Hepatocyte (in vitro differentiated cells): ENCODE measurements at regions not wholly inside any gene's neighbourhood (a gene's known extent, or its start where the extent isn't known, plus 50 kb on each side); places are given as distances from the start of the nearest gene placed in this dataset.

Experiments
- CTCF ChIP-seq: fragments of 200-600 bp; sonication (generic); IDR thresholded peaks from 2 replicates; pipeline ENCODE4 v1.5.1; 2016; ENCODE audit warnings: antibody characterized with exemption, mild to moderate bottlenecking; ENCODE audit not compliant: poor library complexity
- EZH2 ChIP-seq: fragments of 200-600 bp; sonication (generic); IDR thresholded peaks from 2 replicates; pipeline ENCODE4 v1.6.1; 2016; ENCODE audit warnings: antibody characterized with exemption, mild to moderate bottlenecking, borderline replicate concordance
- EZH2phosphoT487 ChIP-seq: fragments of 200-600 bp; sonication (generic); IDR thresholded peaks from one replicate; pipeline ENCODE4 v1.6.1; 2018; ENCODE audit warnings: antibody characterized with exemption, mild to moderate bottlenecking, low read depth, moderate library complexity; ENCODE audit not compliant: unreplicated experiment, severe bottlenecking

GRCh38 chr14:55749946-55750345 lies 169.9 kb downstream of the KTN1 start:
- TF ChIP-seq EZH2phosphoT487 (no peak), CTCF (no peak), EZH2 (no peak)
